HL-60 (cell line): ENCODE measurements at regions not wholly inside any gene's neighbourhood (a gene's known extent, or its start where the extent isn't known, plus 50 kb on each side); places are given as distances from the start of the nearest gene placed in this dataset.

ENCODE experiments used
- DNase-seq, 2 experiments: peaks; one replicate each; pipeline ENCODE4 v3.0.0-alpha.2; 2010 to 2020; ENCODE audit warnings: low read depth in 1 of 2, low spot score in 1 of 2
- H3K27ac ChIP-seq: fragments of 250-450 bp; sonication (Bioruptor Pico); replicated peaks from 2 replicates; pipeline ENCODE4 v1.5.1; 2020; ENCODE audit warnings: mild to moderate bottlenecking, moderate library complexity
- H3K27me3 ChIP-seq: fragments of 250-450 bp; sonication (Bioruptor Pico); 2 replicates; pipeline ENCODE4 v1.5.1; 2021; ENCODE audit warnings: mild to moderate bottlenecking, moderate library complexity; ENCODE audit not compliant: insufficient read depth, poor library complexity, severe bottlenecking
- H3K4me3 ChIP-seq: replicated peaks from 2 replicates; pipeline ENCODE4 v1.5.1; 2011; ENCODE audit warnings: mild to moderate bottlenecking, control low read depth, low read length; ENCODE audit not compliant: insufficient read depth
- GABPA ChIP-seq: IDR thresholded peaks from 2 replicates; pipeline ENCODE4 v1.6.1; 2012; ENCODE audit warnings: low read depth
- POLR2AphosphoS5 ChIP-seq: IDR thresholded peaks from 2 replicates; pipeline ENCODE4 v1.6.1; 2012; ENCODE audit warnings: low read depth
- SPI1 ChIP-seq: IDR thresholded peaks from 2 replicates; pipeline ENCODE4 v1.6.1; 2012; ENCODE audit warnings: low read depth, mild to moderate bottlenecking, borderline replicate concordance
- TF ChIP-seq, protein P1 (sequence below): IDR thresholded peaks from 2 replicates; pipeline ENCODE4 v1.6.1; 2012; ENCODE audit warnings: low read depth; ENCODE audit not compliant: insufficient replicate concordance
- TF ChIP-seq, protein P2 (sequence below): IDR thresholded peaks from one replicate; pipeline ENCODE4 v1.5.1; 2011; ENCODE audit warnings: low read length, control low read depth, inconsistent platforms; ENCODE audit not compliant: insufficient read depth

DNA sequence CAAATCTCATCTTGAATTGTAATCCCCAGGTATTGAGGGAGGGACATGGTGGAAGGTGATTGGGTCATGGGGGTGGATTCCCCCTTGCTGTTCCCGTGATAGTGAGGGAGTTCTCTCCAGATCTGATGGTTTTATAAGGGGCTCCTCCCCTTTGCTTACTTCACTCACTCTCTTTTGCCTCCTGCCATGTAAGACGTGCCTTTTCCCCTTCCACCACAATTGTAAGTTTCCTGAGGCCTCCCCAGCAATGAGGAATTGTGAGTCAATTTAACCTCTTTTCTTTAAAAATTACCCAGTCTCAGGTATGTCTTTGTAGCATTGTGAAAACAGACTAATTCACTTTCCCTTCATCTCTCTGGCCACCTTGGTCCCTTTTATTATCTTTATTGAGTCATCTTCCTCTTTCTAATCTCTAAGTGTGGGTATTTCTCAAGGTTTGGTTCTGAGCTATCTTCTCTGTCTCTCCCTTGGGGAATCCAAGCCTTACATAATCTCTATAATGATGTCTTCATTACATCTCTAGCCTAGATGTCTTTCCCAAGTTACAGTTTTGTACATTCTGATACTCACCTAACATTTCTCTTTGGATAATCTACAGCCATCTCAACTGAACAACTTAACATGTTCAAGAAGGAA is 99.1 kb upstream of the JCAD start:
- TF ChIP-seq SPI1 (no peak), GABPA (no peak)
- TF ChIP-seq, protein P1, sequence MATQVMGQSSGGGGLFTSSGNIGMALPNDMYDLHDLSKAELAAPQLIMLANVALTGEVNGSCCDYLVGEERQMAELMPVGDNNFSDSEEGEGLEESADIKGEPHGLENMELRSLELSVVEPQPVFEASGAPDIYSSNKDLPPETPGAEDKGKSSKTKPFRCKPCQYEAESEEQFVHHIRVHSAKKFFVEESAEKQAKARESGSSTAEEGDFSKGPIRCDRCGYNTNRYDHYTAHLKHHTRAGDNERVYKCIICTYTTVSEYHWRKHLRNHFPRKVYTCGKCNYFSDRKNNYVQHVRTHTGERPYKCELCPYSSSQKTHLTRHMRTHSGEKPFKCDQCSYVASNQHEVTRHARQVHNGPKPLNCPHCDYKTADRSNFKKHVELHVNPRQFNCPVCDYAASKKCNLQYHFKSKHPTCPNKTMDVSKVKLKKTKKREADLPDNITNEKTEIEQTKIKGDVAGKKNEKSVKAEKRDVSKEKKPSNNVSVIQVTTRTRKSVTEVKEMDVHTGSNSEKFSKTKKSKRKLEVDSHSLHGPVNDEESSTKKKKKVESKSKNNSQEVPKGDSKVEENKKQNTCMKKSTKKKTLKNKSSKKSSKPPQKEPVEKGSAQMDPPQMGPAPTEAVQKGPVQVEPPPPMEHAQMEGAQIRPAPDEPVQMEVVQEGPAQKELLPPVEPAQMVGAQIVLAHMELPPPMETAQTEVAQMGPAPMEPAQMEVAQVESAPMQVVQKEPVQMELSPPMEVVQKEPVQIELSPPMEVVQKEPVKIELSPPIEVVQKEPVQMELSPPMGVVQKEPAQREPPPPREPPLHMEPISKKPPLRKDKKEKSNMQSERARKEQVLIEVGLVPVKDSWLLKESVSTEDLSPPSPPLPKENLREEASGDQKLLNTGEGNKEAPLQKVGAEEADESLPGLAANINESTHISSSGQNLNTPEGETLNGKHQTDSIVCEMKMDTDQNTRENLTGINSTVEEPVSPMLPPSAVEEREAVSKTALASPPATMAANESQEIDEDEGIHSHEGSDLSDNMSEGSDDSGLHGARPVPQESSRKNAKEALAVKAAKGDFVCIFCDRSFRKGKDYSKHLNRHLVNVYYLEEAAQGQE: no peak
- no peaks in the 10 kb centered on the region for H3K27me3 ChIP-seq
- no peak for DNase-seq
- H3K27ac ChIP-seq: no peak overlapping the region
- no peak overlapping the region for H3K4me3 ChIP-seq

DNA sequence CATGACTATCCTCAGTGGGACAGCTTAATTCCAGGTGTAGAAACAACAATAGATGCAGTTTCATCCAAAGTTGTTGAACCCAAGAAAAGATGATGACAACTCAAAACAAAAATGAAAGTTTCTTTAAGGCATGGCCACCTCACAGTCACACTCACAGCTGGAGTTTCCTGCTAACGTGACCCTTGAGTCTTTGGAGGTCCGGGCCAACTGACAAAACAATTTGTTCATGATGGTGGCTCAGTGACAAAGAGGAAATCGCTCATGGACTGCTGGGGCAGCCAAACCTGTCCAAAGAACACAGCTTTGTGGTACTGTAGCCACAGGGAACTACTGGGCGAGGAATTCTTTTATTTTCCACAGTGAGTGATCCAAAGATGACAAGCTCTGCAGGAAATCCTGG is 96.0 kb upstream of the JCAD start:
- TF ChIP-seq, protein P1: no peak
- no peak for DNase-seq
- H3K27me3 ChIP-seq: no peaks in the 10 kb centered on the region
- no peak overlapping the region for H3K27ac ChIP-seq
- no peak overlapping the region for H3K4me3 ChIP-seq

DNA sequence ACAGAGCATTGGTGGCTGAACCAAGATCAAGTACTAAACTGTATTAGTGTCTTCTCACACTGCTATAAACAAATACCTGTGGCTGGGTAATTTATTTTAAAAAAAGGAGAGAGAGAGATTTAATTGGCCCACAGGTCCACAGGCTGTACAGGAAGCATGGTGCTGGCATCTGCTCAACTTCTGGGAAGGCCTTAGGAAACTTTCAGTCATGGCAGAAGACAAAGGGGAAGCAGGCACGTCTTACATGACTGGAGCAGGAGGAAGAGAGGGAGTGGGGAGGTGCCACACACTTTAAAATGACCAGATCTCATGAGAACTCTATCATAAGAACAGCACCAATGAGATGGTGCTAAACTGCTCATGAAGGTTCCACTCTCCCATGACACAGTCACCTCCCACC is 95.2 kb upstream of the JCAD start:
- TF ChIP-seq, protein P1: no peak
- TF ChIP-seq SPI1: no peak
- TF ChIP-seq GABPA: no peak
- TF ChIP-seq POLR2AphosphoS5: no peak
- TF ChIP-seq, protein P2, sequence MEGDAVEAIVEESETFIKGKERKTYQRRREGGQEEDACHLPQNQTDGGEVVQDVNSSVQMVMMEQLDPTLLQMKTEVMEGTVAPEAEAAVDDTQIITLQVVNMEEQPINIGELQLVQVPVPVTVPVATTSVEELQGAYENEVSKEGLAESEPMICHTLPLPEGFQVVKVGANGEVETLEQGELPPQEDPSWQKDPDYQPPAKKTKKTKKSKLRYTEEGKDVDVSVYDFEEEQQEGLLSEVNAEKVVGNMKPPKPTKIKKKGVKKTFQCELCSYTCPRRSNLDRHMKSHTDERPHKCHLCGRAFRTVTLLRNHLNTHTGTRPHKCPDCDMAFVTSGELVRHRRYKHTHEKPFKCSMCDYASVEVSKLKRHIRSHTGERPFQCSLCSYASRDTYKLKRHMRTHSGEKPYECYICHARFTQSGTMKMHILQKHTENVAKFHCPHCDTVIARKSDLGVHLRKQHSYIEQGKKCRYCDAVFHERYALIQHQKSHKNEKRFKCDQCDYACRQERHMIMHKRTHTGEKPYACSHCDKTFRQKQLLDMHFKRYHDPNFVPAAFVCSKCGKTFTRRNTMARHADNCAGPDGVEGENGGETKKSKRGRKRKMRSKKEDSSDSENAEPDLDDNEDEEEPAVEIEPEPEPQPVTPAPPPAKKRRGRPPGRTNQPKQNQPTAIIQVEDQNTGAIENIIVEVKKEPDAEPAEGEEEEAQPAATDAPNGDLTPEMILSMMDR: no peak
- Histone ChIP-seq H3K27me3 (no peaks in the 10 kb centered on the region), H3K27ac (no peak overlapping the region), H3K4me3 (no peak overlapping the region)
- no peak for DNase-seq

DNA sequence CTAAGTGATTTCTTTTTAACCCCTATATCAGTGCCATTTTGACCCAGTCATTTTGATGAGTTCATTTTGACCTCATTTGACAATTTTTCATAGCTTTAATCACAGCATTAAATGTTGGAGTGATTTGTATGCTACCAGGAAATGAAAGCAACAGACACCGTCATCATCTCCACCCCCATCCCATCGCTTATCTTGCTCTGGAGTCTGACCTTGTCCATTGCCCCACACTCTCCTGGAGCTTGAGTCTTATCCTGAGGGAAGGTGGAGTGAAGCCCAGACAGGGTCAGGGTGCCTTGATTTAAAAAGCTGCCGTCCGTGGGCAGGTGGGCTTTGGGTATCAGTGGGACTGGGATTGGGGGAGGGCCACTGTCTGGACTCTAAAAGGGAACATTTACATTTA is 94.7 kb upstream of the JCAD start:
- H3K4me3 ChIP-seq: no peak overlapping the region
- TF ChIP-seq, protein P1: no peak
- TF ChIP-seq GABPA (no peak), POLR2AphosphoS5 (no peak), SPI1 (no peak)
- TF ChIP-seq, protein P2: no peak
- no peaks in the 10 kb centered on the region for H3K27me3 ChIP-seq
- DNase-seq: no peak
- no peak overlapping the region for H3K27ac ChIP-seq
